DMS153 treated with DMSO at 0.1 percent for 48 hours (cell line): ENCODE measurements at regions not wholly inside any gene's neighbourhood (a gene's known extent, or its start where the extent isn't known, plus 50 kb on each side); places are given as distances from the start of the nearest gene placed in this dataset.
"Not testable (repeated sequence)": the region's sequence is repeated elsewhere in the genome, so short reads cannot be mapped to it uniquely, and the experiment has no call there.

Experiments used
- DNase-seq: peaks from one replicate; lab custom pipeline; 2025; ENCODE audit not compliant: unreplicated experiment; lab: John Stamatoyannopoulos, UW

GRCh38 chr10:45246522-45246921 is 68.9 kb downstream of the OR13A1 start:
- DNase-seq = no peak

- peak; percentile 81 for DNase-seq
These were observed 65.3 kb downstream of the OR13A1 start for GRCh38 chr10:45249978-45250693.

- not testable (repeated sequence) for DNase-seq
These were observed 64.7 kb downstream of the OR13A1 start for GRCh38 chr10:45250694-45251075.
